Activated CD4-positive, alpha-beta T cell treated with anti-CD3 and anti-CD28 coated beads, Interleukin-2, amount 10 ng/mL, durations not matched to agents 24 days and 14 days (primary cell): ENCODE measurements at regions not wholly inside any gene's neighbourhood (a gene's known extent, or its start where the extent isn't known, plus 50 kb on each side); places are given as distances from the start of the nearest gene placed in this dataset.

Experiments used
- DNase-seq: peaks from one replicate; pipeline ENCODE4 v3.0.0; 2022
- H3K27ac Mint-ChIP-seq: one replicate; pipeline ENCODE4 v1.8.0; 2022; ENCODE audit warnings: mild to moderate bottlenecking, mixed read lengths
- H3K27me3 Mint-ChIP-seq: one replicate; pipeline ENCODE4 v1.8.0; 2022; ENCODE audit warnings: mixed read lengths
- H3K36me3 Mint-ChIP-seq: one replicate; pipeline ENCODE4 v1.8.0; 2022; ENCODE audit warnings: low read depth, mild to moderate bottlenecking, mixed read lengths
- H3K4me1 Mint-ChIP-seq: one replicate; pipeline ENCODE4 v1.8.0; 2021; ENCODE audit warnings: mixed read lengths
- H3K4me3 Mint-ChIP-seq: one replicate; pipeline ENCODE4 v1.8.0; 2022; ENCODE audit warnings: mild to moderate bottlenecking, moderate library complexity, mixed read lengths
- H3K9me3 Mint-ChIP-seq: one replicate; pipeline ENCODE4 v1.8.0; 2021; ENCODE audit warnings: mixed read lengths
- intact Hi-C: fragments of 100-400 bp; cut with micrococcal nuclease; formaldehyde crosslinking; loops from one replicate; pipeline ENCODE4 v1.15.1; 2023

- Mint-ChIP-seq H3K4me1 (peaks cover 70% of the 10 kb centered on the region), H3K27ac (peak overlapping the region; percentile 72), H3K27me3 (no peaks in the 10 kb centered on the region), H3K36me3 (peaks cover 7% of the 10 kb centered on the region), H3K9me3 (peaks cover 14% of the 10 kb centered on the region), H3K4me3 (no peak overlapping the region)
- DNase-seq: no peak
- intact Hi-C loops: no loop called here
These were observed 106.8 kb downstream of the TOMM20 start for GRCh38 chr1:235021815-235022214.

- Mint-ChIP-seq H3K9me3 (peaks cover 13% of the 10 kb centered on the region), H3K27me3 (no peaks in the 10 kb centered on the region), H3K4me1 (peaks cover 72% of the 10 kb centered on the region)
These were observed 107.3 kb downstream of the TOMM20 start for GRCh38 chr1:235021321-235021720.

GRCh38 chr1:235019961-235020360 is 108.7 kb downstream of the TOMM20 start:
- Mint-ChIP-seq H3K9me3 (peaks cover 13% of the 10 kb centered on the region), H3K27ac (peak overlapping the region; percentile 95), H3K27me3 (no peaks in the 10 kb centered on the region), H3K36me3 (peaks cover 9% of the 10 kb centered on the region), H3K4me3 (peak overlapping the region; percentile 15), H3K4me1 (peaks cover 77% of the 10 kb centered on the region)
- intact Hi-C loops: loop anchor here (10.0 kb wide), 1 partner anchor 305 kb away; the partner anchor contains the start of genes ARID4B and GGPS1
- no peak for DNase-seq

More at GRCh38 chr1:235021321-235021720, 107.3 kb downstream of the TOMM20 start:
- DNase-seq: no peak
- H3K36me3 Mint-ChIP-seq: peaks cover 7% of the 10 kb centered on the region
- intact Hi-C loops: no loop called here
- H3K4me3 Mint-ChIP-seq: no peak overlapping the region
- peak overlapping the region; percentile 62 for H3K27ac Mint-ChIP-seq

GRCh38 chr1:235019471-235019870 is 109.2 kb downstream of the TOMM20 start:
- intact Hi-C loops: loop anchor here (10.0 kb wide), 1 partner anchor 305 kb away; the partner anchor contains the start of genes ARID4B and GGPS1
- H3K27me3 Mint-ChIP-seq: no peaks in the 10 kb centered on the region
- DNase-seq: no peak
- H3K4me1 Mint-ChIP-seq: peaks cover 77% of the 10 kb centered on the region
- H3K36me3 Mint-ChIP-seq: peaks cover 11% of the 10 kb centered on the region
- peaks cover 16% of the 10 kb centered on the region for H3K9me3 Mint-ChIP-seq
- H3K27ac Mint-ChIP-seq: peak overlapping the region; percentile 95
- H3K4me3 Mint-ChIP-seq: peak overlapping the region; percentile 31

GRCh38 chr1:235018720-235019444 is 109.8 kb downstream of the TOMM20 start:
- intact Hi-C loops: loop anchor here (10.0 kb wide), 1 partner anchor 306 kb away; the partner anchor contains the start of genes ARID4B and GGPS1
- no peak for DNase-seq
- peak overlapping the region; percentile 31 for H3K4me3 Mint-ChIP-seq

GRCh38 chr1:235018161-235018560 is 110.5 kb downstream of the TOMM20 start:
- peaks cover 77% of the 10 kb centered on the region for H3K4me1 Mint-ChIP-seq
- H3K9me3 Mint-ChIP-seq: peaks cover 20% of the 10 kb centered on the region
- no peak overlapping the region for H3K4me3 Mint-ChIP-seq
- no peaks in the 10 kb centered on the region for H3K27me3 Mint-ChIP-seq
- H3K27ac Mint-ChIP-seq: peak overlapping the region; percentile 95
- intact Hi-C loops: loop anchor here (10.0 kb wide), 1 partner anchor 307 kb away; the partner anchor contains the start of genes ARID4B and GGPS1
- peaks cover 12% of the 10 kb centered on the region for H3K36me3 Mint-ChIP-seq
- DNase-seq: no peak

More at GRCh38 chr1:235018720-235019444, 109.8 kb downstream of the TOMM20 start:
- H3K27me3 Mint-ChIP-seq: no peaks in the 10 kb centered on the region
- H3K4me1 Mint-ChIP-seq: peaks cover 78% of the 10 kb centered on the region
- peaks cover 12% of the 10 kb centered on the region for H3K36me3 Mint-ChIP-seq
- H3K9me3 Mint-ChIP-seq: peaks cover 20% of the 10 kb centered on the region
- H3K27ac Mint-ChIP-seq: peak overlapping the region; percentile 95

- H3K4me1 Mint-ChIP-seq: peaks cover 78% of the 10 kb centered on the region
- no peak for DNase-seq
- H3K36me3 Mint-ChIP-seq: peaks cover 14% of the 10 kb centered on the region
- no peaks in the 10 kb centered on the region for H3K27me3 Mint-ChIP-seq
- no peak overlapping the region for H3K4me3 Mint-ChIP-seq
- H3K9me3 Mint-ChIP-seq: peaks cover 20% of the 10 kb centered on the region
- peak overlapping the region; percentile 95 for H3K27ac Mint-ChIP-seq
- intact Hi-C loops: loop anchor here (10.0 kb wide), 1 partner anchor 307 kb away; the partner anchor contains the start of genes ARID4B and GGPS1
These were observed 110.9 kb downstream of the TOMM20 start for GRCh38 chr1:235017719-235018118.

GRCh38 chr1:235017191-235017590 is 111.4 kb downstream of the TOMM20 start:
- peaks cover 20% of the 10 kb centered on the region for H3K36me3 Mint-ChIP-seq
- no peaks in the 10 kb centered on the region for H3K27me3 Mint-ChIP-seq
- H3K4me3 Mint-ChIP-seq: no peak overlapping the region
- H3K9me3 Mint-ChIP-seq: peaks cover 20% of the 10 kb centered on the region
- peaks cover 78% of the 10 kb centered on the region for H3K4me1 Mint-ChIP-seq
- no peak for DNase-seq
- H3K27ac Mint-ChIP-seq: peak overlapping the region; percentile 95
- intact Hi-C loops: loop anchor here (10.0 kb wide), 1 partner anchor 308 kb away; the partner anchor contains the start of genes ARID4B and GGPS1

GRCh38 chr1:235015291-235015985 is 113.2 kb downstream of the TOMM20 start:
- peaks cover 20% of the 10 kb centered on the region for H3K9me3 Mint-ChIP-seq
- peaks cover 5% of the 10 kb centered on the region for H3K27me3 Mint-ChIP-seq
- DNase-seq: peak; percentile 86
- peaks cover 83% of the 10 kb centered on the region for H3K4me1 Mint-ChIP-seq
- H3K27ac Mint-ChIP-seq: peak overlapping the region; percentile 98
- H3K4me3 Mint-ChIP-seq: peak overlapping the region; percentile 59
- intact Hi-C loops: loop anchor here (1.0 to 10.0 kb wide), 5 partner anchors 33 to 309 kb away; partner anchors contain the start of genes ARID4B and GGPS1
- peaks cover 31% of the 10 kb centered on the region for H3K36me3 Mint-ChIP-seq

GRCh38 chr1:235014756-235015155 is 113.9 kb downstream of the TOMM20 start:
- Mint-ChIP-seq H3K4me1 (peaks cover 85% of the 10 kb centered on the region), H3K27me3 (peaks cover 5% of the 10 kb centered on the region), H3K9me3 (peaks cover 19% of the 10 kb centered on the region), H3K27ac (peak overlapping the region; percentile 98), H3K4me3 (no peak overlapping the region), H3K36me3 (peaks cover 31% of the 10 kb centered on the region)
- no peak for DNase-seq
- intact Hi-C loops: loop anchor here (1.0 to 10.0 kb wide), 5 partner anchors 34 to 310 kb away; partner anchors contain the start of genes ARID4B and GGPS1

- Mint-ChIP-seq H3K4me1 (peaks cover 83% of the 10 kb centered on the region), H3K36me3 (peaks cover 37% of the 10 kb centered on the region), H3K9me3 (peaks cover 18% of the 10 kb centered on the region), H3K27ac (peak overlapping the region; percentile 98), H3K27me3 (peaks cover 5% of the 10 kb centered on the region), H3K4me3 (peak overlapping the region; percentile 25)
- intact Hi-C loops: loop anchor here (10.0 kb wide), 1 partner anchor 311 kb away; the partner anchor contains the start of genes ARID4B and GGPS1
- DNase-seq: no peak
These were observed 115.1 kb downstream of the TOMM20 start for GRCh38 chr1:235013512-235013911.

- peak overlapping the region; percentile 76 for H3K4me3 Mint-ChIP-seq
- peaks cover 40% of the 10 kb centered on the region for H3K36me3 Mint-ChIP-seq
- DNase-seq: no peak
- peaks cover 80% of the 10 kb centered on the region for H3K4me1 Mint-ChIP-seq
- H3K27ac Mint-ChIP-seq: peak overlapping the region; percentile 98
- intact Hi-C loops: loop anchor here (10.0 kb wide), 1 partner anchor 312 kb away; the partner anchor contains the start of genes ARID4B and GGPS1
- H3K27me3 Mint-ChIP-seq: peaks cover 5% of the 10 kb centered on the region
- peaks cover 20% of the 10 kb centered on the region for H3K9me3 Mint-ChIP-seq
These were observed 116.0 kb downstream of the TOMM20 start for GRCh38 chr1:235012436-235013210.
